ENCODE measurements at regions not wholly inside any gene's neighbourhood (a gene's known extent, or its start where the extent isn't known, plus 50 kb on each side); places are given as distances from the start of the nearest gene placed in this dataset.

DNA sequence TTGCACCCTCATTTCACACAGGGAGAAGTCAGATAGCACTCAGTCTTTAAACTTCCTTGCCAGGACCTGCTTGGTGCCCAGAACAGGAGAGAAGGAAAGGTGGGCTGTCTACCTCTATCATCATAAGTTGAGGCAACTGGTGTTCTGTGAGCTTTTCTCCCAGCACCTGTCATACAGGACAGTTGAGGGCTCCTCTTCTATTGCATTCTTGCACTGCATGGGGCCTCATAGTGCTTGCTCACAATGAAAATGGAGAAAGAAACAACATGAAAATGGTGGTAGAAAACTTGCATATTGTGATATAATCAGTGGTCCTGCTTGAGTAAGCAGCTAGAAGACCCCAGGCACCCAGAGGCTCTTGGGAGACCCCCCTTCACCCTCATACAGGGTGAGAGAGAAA lies 311.7 kb upstream of the GOLIM4 start:
- H3K4me1 ChIP-seq = no peaks in the 10 kb centered on the region
- H3K4me3 ChIP-seq = no peak overlapping the region
- TF ChIP-seq, protein P1, sequence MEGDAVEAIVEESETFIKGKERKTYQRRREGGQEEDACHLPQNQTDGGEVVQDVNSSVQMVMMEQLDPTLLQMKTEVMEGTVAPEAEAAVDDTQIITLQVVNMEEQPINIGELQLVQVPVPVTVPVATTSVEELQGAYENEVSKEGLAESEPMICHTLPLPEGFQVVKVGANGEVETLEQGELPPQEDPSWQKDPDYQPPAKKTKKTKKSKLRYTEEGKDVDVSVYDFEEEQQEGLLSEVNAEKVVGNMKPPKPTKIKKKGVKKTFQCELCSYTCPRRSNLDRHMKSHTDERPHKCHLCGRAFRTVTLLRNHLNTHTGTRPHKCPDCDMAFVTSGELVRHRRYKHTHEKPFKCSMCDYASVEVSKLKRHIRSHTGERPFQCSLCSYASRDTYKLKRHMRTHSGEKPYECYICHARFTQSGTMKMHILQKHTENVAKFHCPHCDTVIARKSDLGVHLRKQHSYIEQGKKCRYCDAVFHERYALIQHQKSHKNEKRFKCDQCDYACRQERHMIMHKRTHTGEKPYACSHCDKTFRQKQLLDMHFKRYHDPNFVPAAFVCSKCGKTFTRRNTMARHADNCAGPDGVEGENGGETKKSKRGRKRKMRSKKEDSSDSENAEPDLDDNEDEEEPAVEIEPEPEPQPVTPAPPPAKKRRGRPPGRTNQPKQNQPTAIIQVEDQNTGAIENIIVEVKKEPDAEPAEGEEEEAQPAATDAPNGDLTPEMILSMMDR (IDR thresholded peaks at IDR 0.05) = no peak
- no peak for TF ChIP-seq POLR2A (IDR thresholded peaks at IDR 0.05)
- no peaks in the 10 kb centered on the region for H3K36me3 ChIP-seq
- intact Hi-C loops (cut with DNase I) = no loop called here
- H3K27ac ChIP-seq = no peak overlapping the region
- H3K27me3 ChIP-seq = no peaks in the 10 kb centered on the region
- H3K9me3 ChIP-seq = no peaks in the 10 kb centered on the region
- DNase-seq (no peak), ATAC-seq (no peak)

DNA sequence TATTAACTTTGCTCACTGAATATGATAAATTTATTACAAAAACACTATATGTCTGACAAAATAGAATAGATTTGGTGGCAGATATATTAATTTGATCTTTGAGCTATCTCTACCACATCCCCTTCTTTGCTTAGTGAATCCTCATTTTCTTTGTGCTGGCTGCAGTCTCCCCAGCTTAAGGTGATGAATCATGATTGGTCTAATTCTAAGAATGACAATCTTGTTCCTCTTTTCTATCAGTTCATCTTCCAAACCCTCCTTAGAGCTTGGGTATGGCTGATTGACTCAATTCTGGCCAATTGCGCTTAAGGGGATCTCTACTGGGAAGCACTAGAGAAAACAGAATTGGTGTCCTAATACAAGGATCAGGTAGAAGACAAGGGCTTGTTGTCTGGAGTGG lies 309.6 kb upstream of the GOLIM4 start:
- H3K4me1 ChIP-seq = no peaks in the 10 kb centered on the region
- no peak overlapping the region for H3K27ac ChIP-seq
- H3K9me3 ChIP-seq = no peaks in the 10 kb centered on the region
- H3K27me3 ChIP-seq = no peaks in the 10 kb centered on the region
- H3K4me3 ChIP-seq = no peak overlapping the region
- DNase-seq (no peak), ATAC-seq (no peak)
- WGBS (ENCODE audit: insufficient coverage, low coverage, low lambda C conversion rate, missing lambda C conversion rate) = 83% methylated on average over 1 of the region's 1 CpG
- H3K36me3 ChIP-seq = no peaks in the 10 kb centered on the region
- TF ChIP-seq, protein P1 (IDR thresholded peaks at IDR 0.05) = no peak
- TF ChIP-seq POLR2A (IDR thresholded peaks at IDR 0.05) = no peak
- intact Hi-C loops (cut with DNase I) = no loop called here

DNA sequence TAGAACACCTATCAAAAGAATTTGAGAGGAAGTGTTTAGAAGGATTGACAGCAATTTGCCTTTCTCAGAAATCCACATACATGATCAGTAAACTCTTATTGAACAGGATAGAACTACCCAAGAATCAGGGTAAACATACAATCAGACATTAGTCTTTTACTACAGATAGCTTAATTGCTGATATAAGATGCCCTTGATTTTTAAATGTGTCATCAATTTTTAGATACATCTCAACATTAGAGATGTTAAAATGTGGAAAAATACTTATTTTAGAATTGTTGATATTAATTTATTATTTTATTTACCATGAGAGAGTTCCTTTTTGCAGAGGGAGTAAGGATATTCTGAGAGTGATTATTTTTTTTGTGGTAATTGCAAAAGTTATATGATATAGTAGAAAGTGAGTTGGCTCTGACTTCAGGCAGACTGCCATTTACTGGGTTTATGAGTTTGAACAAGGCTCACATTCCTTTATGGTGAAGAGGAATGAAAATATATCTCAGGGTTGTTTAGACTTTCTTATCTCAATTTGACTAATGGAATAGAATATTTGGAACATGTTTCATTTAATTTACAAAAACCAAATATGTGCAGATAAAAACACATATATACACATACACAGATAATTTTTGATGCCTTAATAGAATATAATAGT lies 302.8 kb upstream of the GOLIM4 start:
- intact Hi-C loops (cut with DNase I) = no loop called here
- Histone ChIP-seq H3K9me3 (no peaks in the 10 kb centered on the region), H3K36me3 (no peaks in the 10 kb centered on the region), H3K4me1 (no peaks in the 10 kb centered on the region), H3K27me3 (no peaks in the 10 kb centered on the region), H3K4me3 (no peak overlapping the region), H3K27ac (no peak overlapping the region)
- no peak for DNase-seq
- no peak for ATAC-seq
- TF ChIP-seq, protein P1 (IDR thresholded peaks at IDR 0.05) = no peak
- TF ChIP-seq POLR2A (IDR thresholded peaks at IDR 0.05) = no peak

DNA sequence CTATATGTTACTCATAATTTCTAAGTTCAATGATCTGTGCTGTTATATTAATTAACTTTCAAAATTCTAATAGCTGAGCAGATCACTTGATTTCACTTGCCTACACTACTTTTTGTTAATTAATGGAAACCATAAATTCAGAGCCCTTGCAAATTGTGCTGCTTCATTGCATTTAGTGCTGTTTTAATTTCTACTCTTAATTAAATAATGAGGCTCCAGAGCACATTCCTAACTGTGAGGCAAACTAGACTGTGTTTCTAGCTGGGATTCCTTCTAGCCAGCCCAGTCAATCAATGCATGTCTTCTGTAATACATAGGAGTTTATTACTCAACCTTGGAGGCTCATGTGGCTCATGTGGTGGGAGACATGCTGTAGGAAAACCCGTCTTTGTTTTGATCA lies 301.1 kb upstream of the GOLIM4 start:
- intact Hi-C loops (cut with DNase I) = no loop called here
- 55% methylated on average over 1 of the region's 1 CpG for WGBS (ENCODE audit: insufficient coverage, low coverage, low lambda C conversion rate, missing lambda C conversion rate)
- no peak for DNase-seq

More for the DNA sequence above, 301.1 kb upstream of the GOLIM4 start:
- H3K4me1 ChIP-seq = no peaks in the 10 kb centered on the region
- ATAC-seq = no peak
- no peak overlapping the region for H3K4me3 ChIP-seq
- no peaks in the 10 kb centered on the region for H3K27me3 ChIP-seq
- TF ChIP-seq, protein P1 (IDR thresholded peaks at IDR 0.05) = no peak
- no peak for TF ChIP-seq POLR2A (IDR thresholded peaks at IDR 0.05)
- no peaks in the 10 kb centered on the region for H3K36me3 ChIP-seq
- H3K9me3 ChIP-seq = no peaks in the 10 kb centered on the region
- H3K27ac ChIP-seq = no peak overlapping the region

All from right lobe of liver (tissue), 6 donors.